ENCODE measurements at regions not wholly inside any gene's neighbourhood (a gene's known extent, or its start where the extent isn't known, plus 50 kb on each side); places are given as distances from the start of the nearest gene placed in this dataset.

DNA sequence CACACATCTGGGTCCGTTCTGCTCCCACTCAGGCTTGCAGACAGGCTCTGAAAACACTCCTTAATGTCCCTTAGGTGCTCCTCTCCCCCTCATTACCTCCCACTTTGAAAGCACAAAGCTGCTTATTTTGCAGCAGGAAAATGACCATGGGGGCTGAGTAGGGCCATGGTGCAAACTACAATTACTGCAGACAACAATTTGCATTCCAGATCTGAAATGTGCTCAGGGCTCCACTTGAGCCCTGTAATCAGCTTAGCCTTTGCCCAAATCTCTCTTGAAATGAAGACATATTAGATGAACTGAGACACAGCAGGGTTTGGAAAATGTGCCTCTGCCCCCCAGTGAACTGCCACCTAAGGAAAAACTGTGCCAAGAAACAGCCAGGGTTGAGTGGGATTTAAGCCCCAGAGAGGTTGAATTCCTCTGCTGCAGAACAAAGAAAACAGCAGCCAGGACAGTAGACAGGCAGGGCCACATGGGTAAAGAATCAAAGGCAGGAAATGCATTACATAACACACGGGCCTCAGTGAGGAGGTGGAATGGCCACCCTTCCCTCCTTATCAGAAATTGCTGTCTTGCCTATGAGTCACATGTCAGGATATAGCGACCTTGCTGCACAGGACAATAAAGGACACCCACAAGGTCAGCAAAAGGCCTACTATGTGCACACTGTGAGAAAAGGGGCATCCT lies 126.8 kb upstream of the ARHGEF3 start:
- TF ChIP-seq CTCF (IDR thresholded peaks at IDR 0.05) (no peak), SIN3A (IDR thresholded peaks at IDR 0.05; ENCODE audit: borderline replicate concordance, insufficient read depth, low read depth, low read length) (no peak)
